ENCODE measurements at regions not wholly inside any gene's neighbourhood (a gene's known extent, or its start where the extent isn't known, plus 50 kb on each side); places are given as distances from the start of the nearest gene placed in this dataset.

GRCh38 chr1:118321840-118322239 lies 136.8 kb upstream of the SPAG17 start:
- in situ Hi-C loops (cut with MboI): no loop called here
- no peak overlapping the region for H3K27ac ChIP-seq
- DNase-seq: no peak
- no peaks in the 10 kb centered on the region for H3K79me2 ChIP-seq (ENCODE audit: insufficient read depth)
- peaks cover 25% of the 10 kb centered on the region for H3F3A ChIP-seq (ENCODE audit: insufficient read depth)
- no peaks in the 10 kb centered on the region for H3K36me3 ChIP-seq (ENCODE audit: low read depth)
- no peak overlapping the region for H2AFZ ChIP-seq
- H4K20me1 ChIP-seq (ENCODE audit: insufficient read depth): no peaks in the 10 kb centered on the region
- H3K4me2 ChIP-seq (ENCODE audit: unreplicated experiment): no peak overlapping the region
- H3K4me1 ChIP-seq (ENCODE audit: insufficient read depth): peaks cover 24% of the 10 kb centered on the region
- TF ChIP-seq EZH2phosphoT487 (IDR thresholded peaks at IDR 0.05; ENCODE audit: insufficient read depth, low read depth) (no peak), EZH2 (IDR thresholded peaks at IDR 0.05; ENCODE audit: insufficient read depth, poor library complexity, severe bottlenecking) (no peak)
- no peaks in the 10 kb centered on the region for H3K9me2 ChIP-seq (ENCODE audit: insufficient read depth)
- no peaks in the 10 kb centered on the region for H3K9me3 ChIP-seq (ENCODE audit: low read depth)
- H3K27me3 ChIP-seq (replicated peaks; ENCODE audit: insufficient read depth): no peaks in the 10 kb centered on the region
- no peak overlapping the region for H3K9ac ChIP-seq
- WGBS, 2 experiments (ENCODE audit: low coverage in 1 of 2, low lambda C conversion rate in 2 of 2, missing lambda C conversion rate in 2 of 2): 71% methylated on average over 6 of the region's 6 CpGs
- H3K4me3 ChIP-seq: no peak overlapping the region

GRCh38 chr1:118317842-118318614 lies 133.0 kb upstream of the SPAG17 start:
- H3K27me3 ChIP-seq (replicated peaks; ENCODE audit: insufficient read depth): no peaks in the 10 kb centered on the region
- peaks cover 6% of the 10 kb centered on the region for H3F3A ChIP-seq (ENCODE audit: insufficient read depth)
- H3K9me2 ChIP-seq (ENCODE audit: insufficient read depth): no peaks in the 10 kb centered on the region
- H2AFZ ChIP-seq: no peak overlapping the region
- DNase-seq: no peak
- H3K4me3 ChIP-seq: no peak overlapping the region
- H3K4me2 ChIP-seq (ENCODE audit: unreplicated experiment): no peak overlapping the region
- H3K27ac ChIP-seq: no peak overlapping the region
- no peaks in the 10 kb centered on the region for H4K20me1 ChIP-seq (ENCODE audit: insufficient read depth)
- TF ChIP-seq EZH2 (IDR thresholded peaks at IDR 0.05; ENCODE audit: insufficient read depth, poor library complexity, severe bottlenecking) (no peak), EZH2phosphoT487 (IDR thresholded peaks at IDR 0.05; ENCODE audit: insufficient read depth, low read depth) (no peak)
- H3K9me3 ChIP-seq (ENCODE audit: low read depth): no peaks in the 10 kb centered on the region
- no peak overlapping the region for H3K9ac ChIP-seq
- 65 to 67% methylated on average over 6 of the region's 6 CpGs for WGBS, 2 experiments (ENCODE audit: low coverage in 1 of 2, low lambda C conversion rate in 2 of 2, missing lambda C conversion rate in 2 of 2)
- in situ Hi-C loops (cut with MboI): no loop called here
- peaks cover 6% of the 10 kb centered on the region; the same call in 1 of the 2 replicates for H3K4me1 ChIP-seq (ENCODE audit: insufficient read depth)
- no peaks in the 10 kb centered on the region for H3K36me3 ChIP-seq (ENCODE audit: low read depth)
- H3K79me2 ChIP-seq (ENCODE audit: insufficient read depth): no peaks in the 10 kb centered on the region

- H3K79me2 ChIP-seq (ENCODE audit: insufficient read depth): no peaks in the 10 kb centered on the region
- H3K9ac ChIP-seq: no peak overlapping the region
- peaks cover 7% of the 10 kb centered on the region for H3K4me1 ChIP-seq (ENCODE audit: insufficient read depth)
- no peaks in the 10 kb centered on the region for H3K27me3 ChIP-seq (replicated peaks; ENCODE audit: insufficient read depth)
- H3K9me2 ChIP-seq (ENCODE audit: insufficient read depth): no peaks in the 10 kb centered on the region
- no peaks in the 10 kb centered on the region for H4K20me1 ChIP-seq (ENCODE audit: insufficient read depth)
- in situ Hi-C loops (cut with MboI): no loop called here
- TF ChIP-seq EZH2phosphoT487 (IDR thresholded peaks at IDR 0.05; ENCODE audit: insufficient read depth, low read depth): no peak
- TF ChIP-seq EZH2 (IDR thresholded peaks at IDR 0.05; ENCODE audit: insufficient read depth, poor library complexity, severe bottlenecking): no peak
- H3F3A ChIP-seq (ENCODE audit: insufficient read depth): no peaks in the 10 kb centered on the region
- H2AFZ ChIP-seq: no peak overlapping the region
- no peak for DNase-seq
- no peak overlapping the region for H3K27ac ChIP-seq
- no peak overlapping the region for H3K4me2 ChIP-seq (ENCODE audit: unreplicated experiment)
- no peaks in the 10 kb centered on the region for H3K36me3 ChIP-seq (ENCODE audit: low read depth)
- no peak overlapping the region for H3K4me3 ChIP-seq
- 33 to 38% methylated on average over 4 of the region's 4 CpGs for WGBS, 2 experiments (ENCODE audit: low coverage in 1 of 2, low lambda C conversion rate in 2 of 2, missing lambda C conversion rate in 2 of 2)
- H3K9me3 ChIP-seq (ENCODE audit: low read depth): peaks cover 6% of the 10 kb centered on the region
These were observed 121.8 kb upstream of the SPAG17 start for GRCh38 chr1:118306851-118307250.

GRCh38 chr1:118304722-118305359 lies 119.8 kb upstream of the SPAG17 start:
- Histone ChIP-seq H2AFZ (no peak overlapping the region), H3K9me2 (ENCODE audit: insufficient read depth) (no peaks in the 10 kb centered on the region), H3F3A (ENCODE audit: insufficient read depth) (no peaks in the 10 kb centered on the region), H3K4me1 (ENCODE audit: insufficient read depth) (peaks cover 9% of the 10 kb centered on the region), H3K27me3 (replicated peaks; ENCODE audit: insufficient read depth) (no peaks in the 10 kb centered on the region), H3K79me2 (ENCODE audit: insufficient read depth) (no peaks in the 10 kb centered on the region), H3K9me3 (ENCODE audit: low read depth) (peaks cover 6% of the 10 kb centered on the region), H3K4me2 (ENCODE audit: unreplicated experiment) (no peak overlapping the region), H3K27ac (no peak overlapping the region), H3K9ac (no peak overlapping the region), H4K20me1 (ENCODE audit: insufficient read depth) (no peaks in the 10 kb centered on the region), H3K4me3 (no peak overlapping the region), H3K36me3 (ENCODE audit: low read depth) (no peaks in the 10 kb centered on the region)
- DNase-seq: peak; percentile 56
- in situ Hi-C loops (cut with MboI): no loop called here
- TF ChIP-seq EZH2phosphoT487 (IDR thresholded peaks at IDR 0.05; ENCODE audit: insufficient read depth, low read depth) (no peak), EZH2 (IDR thresholded peaks at IDR 0.05; ENCODE audit: insufficient read depth, poor library complexity, severe bottlenecking) (no peak)
- 49 to 66% methylated on average over 4 of the region's 4 CpGs for WGBS, 2 experiments (ENCODE audit: low coverage in 1 of 2, low lambda C conversion rate in 2 of 2, missing lambda C conversion rate in 2 of 2)

Measured in GM23248 (cell line).